DMS 273 (cell line): ENCODE measurements at regions not wholly inside any gene's neighbourhood (a gene's known extent, or its start where the extent isn't known, plus 50 kb on each side); places are given as distances from the start of the nearest gene placed in this dataset.

ENCODE experiments used
- DNase-seq: peaks from one replicate; lab custom pipeline; 2025; ENCODE audit not compliant: unreplicated experiment; lab: John Stamatoyannopoulos, UW

DNA sequence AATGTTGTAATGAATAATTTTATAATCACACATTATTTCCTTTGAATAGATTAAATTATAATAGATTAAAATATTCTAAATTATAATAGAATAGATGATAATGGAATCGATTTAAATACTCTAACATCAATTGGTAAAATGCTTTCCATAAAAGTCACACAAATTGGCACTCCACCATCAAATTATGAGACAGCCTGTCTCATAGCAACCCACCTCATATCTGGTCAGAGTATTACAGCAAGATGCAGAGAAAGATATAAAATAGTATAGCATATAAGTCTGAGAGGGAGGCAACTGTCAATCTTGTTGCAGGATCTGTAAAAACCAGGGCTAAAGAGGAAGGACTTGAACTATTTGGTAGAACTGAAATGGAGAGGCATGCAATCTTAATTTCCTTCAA is 98.4 kb upstream of the NCKAP5 start:
- DNase-seq, result no peak

DNA sequence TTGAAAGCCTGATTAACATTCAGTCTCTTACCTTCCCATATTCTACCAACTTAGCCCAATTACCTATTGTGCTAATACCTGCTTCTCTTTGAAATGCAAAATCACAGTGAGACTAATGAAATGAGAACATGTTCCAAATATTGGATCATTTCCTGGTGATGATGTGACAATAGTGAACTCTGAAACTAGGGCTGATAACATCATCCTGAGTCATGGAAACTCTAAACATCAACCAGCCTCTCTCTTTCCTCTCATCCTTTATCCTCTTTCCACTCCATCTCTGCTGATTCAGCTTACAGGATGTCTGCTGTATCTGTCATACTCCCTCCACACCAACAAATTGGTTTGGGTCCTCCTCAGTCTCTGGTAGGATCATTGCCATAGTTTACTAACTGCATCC is 98.8 kb upstream of the NCKAP5 start:
- no peak for DNase-seq

DNA sequence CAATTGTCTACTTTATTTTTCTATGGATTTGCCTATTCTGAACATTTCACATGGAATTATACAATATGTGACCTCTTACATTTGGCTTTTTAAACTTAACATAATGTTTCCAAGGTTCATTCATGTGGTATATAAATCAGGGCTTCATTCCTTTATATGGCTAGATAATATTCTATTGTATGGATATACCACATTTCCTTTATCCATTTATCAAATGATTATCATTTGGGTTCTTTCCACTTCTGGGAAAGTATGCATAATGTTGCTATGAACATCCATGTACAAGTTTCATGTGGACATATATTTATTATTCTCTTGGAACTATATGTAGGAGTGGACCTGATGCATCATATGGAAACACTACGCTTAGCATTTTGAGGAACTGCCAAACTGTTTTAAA is 99.7 kb upstream of the NCKAP5 start:
- no peak for DNase-seq

DNA sequence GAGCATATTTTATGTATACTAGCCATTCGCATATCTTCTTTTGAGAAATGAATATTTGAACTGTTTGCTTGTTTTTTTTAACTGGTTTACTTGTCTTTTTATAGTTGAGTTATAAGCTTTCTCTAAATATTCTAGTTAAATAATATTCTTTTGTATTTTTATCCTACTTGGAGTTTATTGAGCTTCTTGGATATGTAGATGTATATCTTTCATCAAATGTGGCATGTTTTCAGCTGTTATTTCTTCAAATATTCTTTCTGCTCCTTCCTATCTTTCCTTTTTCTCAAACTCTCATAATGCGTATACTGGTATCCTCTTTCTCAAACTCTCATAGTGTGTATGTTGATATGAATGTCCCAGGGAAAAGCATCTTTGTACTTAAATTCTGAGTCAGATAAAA is 100.3 kb upstream of the NCKAP5 start:
- no peak for DNase-seq

DNA sequence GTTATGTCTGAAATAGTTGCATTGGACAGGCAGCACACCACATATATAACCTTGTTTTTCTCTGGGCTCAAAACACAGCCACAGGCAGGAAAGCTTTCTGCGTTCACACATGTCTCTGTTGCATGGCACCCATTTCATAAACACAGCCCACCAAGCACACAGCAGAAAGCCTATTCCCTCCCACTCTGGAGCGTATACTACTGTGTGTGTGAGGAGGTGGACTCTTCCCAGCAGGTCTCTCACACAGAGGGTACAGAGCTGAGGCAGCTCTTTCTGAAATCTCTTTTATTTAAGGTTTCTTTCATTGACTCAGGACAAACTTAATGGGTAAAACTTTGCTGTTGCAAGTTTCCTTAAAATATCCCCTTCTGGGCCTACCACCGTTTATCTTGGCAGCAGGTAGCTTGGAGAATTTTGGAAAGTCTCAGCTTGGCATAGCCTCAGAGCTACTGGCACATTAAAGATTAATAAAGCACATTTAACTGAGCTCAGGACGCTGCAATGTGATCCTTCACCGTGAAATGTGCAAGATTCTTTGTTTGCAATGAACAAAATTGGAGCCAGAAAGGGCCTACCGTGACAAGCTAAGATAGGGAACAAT is 105.1 kb upstream of the NCKAP5 start:
- DNase-seq, result no peak

DNA sequence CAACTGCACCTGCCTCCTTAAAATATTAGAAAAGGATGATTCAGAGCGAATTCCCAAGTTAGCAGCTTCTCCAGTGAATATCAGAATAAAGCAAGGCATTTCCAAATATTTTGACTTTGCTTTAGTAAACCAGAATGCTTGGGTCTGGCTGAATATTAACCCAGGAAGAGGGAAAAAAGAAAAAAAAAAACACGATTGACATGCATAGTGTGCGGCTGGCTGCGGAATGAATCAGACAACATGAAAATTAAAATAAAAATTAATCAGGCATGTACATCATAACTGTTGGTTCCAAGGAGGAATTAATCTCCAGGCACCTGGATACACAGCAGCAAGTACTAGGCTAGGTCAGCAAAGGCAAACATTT is 105.8 kb upstream of the NCKAP5 start:
- DNase-seq, result no peak

DNA sequence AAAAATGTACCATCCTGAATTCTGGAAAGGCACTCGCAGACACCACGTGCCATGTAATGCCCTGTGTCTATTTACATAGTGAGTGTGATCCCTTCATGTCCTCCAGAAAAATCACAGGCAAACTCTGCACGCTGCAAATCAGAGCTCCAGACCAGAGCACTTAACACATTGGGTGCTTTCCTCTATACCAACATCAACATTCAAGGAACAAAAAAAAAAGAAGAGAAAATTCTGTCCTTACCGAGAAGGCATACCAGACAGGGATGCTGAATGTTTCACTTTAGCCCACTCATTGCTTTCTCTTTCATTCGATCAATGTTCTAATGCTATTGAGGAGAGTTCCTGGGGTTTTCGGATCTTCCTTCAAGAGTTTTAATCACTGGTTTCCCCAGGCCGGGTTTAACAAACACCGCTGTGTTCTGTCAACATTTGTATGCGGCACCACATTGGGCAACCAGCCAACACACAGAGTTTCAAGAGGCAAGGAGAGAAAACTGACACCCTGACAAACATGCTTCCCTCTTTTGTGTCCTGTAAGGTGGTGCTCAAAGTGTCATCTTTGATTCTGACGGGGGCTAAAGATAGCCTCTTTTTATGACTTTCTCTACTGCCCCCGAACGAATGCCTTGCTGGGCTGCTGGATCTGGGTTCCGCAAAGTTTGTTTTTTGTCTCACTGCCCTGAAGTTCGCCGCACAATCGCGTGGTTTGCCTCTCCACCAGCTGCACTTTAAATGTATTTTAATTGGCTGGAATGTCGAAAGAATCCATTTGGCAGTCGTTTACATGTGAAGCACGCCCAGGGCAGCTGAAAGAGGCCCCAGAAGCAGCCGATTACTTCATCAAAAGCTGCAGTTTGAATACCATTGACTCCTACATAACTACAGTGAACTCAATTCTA is 106.4 kb upstream of the NCKAP5 start:
- peak; percentile 75 for DNase-seq

DNA sequence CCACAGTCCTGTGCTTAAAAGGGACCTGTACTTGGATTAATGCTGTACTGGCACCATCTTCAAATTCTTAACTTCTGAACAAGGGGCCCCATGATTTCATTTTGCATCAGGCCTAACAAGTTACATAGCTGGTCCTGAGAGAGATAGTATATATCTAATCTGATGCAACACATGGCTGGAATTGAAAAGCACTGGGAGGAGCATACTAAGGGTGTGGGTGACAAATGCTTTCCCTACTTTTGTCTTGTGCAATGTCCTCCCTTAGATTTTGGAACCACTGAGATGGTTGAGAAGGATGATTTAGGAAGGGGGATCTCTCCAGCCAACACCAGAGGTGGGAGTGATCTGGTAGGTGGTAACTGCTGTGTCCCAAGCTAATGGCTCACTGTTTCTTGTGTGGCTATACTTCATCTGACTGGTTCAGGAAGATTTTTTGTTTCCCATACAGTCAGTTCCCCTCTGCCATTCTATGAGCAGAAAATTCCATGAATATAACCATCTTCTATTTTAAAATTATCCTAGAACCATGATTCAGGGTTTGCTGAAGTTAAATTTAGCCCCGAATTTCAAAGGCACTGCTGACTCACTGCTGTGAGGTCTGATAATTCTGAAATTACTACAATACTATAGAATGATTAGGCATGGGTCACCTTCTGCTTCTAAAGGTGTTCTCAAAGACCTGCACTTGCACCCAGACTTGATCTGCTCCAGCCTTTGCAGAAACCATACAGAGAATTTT is 108.3 kb upstream of the NCKAP5 start:
- DNase-seq, result no peak

DNA sequence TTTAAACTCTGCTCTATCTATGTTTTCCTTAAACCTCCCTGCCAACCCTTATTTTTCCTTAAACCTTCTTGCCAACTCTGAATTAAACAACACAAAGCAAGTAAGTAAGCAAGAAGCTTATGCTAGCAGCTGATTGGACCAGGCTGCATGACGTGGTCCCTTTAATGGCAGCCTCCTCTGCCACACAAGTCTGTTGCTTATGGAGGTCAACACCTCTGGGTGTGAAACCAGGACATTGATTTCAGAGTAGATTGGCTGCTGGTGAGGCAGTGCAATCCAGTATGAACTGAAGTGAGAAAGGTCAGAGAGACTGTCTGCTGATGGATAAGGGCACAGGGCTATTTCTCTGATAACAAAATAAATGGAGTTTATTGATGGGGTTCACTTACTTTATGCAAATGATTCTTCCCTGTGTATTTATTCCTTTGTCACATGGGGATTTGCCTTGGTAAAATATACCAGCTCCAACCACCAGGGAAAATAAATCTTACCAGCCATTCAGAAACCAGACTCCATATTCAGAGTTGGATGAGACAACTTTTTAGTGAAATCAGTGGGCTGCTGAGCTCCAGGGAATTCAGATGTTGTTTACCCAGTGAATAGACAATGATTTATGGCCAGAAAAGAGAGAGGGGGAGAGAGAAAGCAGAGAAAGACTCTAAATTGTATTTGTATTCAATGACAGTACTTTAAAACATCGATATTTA is 112.2 kb upstream of the NCKAP5 start:
- DNase-seq, result no peak

DNA sequence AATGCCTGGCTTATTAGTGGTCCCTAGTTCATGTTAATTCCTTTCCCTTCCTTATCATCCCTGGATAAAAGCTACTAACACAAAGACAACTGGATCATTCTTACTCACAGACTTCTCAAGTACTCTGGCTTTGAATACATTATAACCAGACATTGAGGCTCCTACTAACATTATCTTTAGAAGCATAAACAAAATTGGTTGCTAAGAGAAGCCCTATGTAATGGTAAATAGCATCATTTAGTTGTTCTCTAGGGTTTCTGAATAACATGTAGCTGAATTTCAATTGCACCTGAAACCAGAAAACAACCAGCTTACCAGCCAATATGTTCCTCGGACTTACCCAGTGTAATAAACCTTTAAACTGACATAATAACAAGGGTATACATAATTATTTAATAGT is 114.1 kb upstream of the NCKAP5 start:
- no peak for DNase-seq

DNA sequence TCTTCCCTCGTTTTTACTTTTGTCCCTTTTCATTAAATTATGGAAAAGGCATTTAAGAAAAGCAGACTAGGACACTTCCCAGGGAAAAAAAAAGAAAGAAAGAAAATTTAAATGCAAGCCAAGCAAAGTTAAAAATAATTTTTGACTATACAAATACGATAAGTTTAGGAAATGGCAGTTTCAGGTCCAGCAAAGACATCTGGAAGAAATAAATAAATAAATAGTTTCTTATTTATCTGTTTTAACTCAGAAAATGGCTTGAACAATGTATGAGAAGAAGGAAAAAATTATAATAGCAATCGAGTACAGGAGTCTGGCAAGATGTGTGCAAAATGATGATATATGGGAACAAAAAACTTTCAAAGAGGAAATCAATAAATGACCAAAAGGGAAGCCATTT is 114.6 kb upstream of the NCKAP5 start:
- DNase-seq, result no peak

DNA sequence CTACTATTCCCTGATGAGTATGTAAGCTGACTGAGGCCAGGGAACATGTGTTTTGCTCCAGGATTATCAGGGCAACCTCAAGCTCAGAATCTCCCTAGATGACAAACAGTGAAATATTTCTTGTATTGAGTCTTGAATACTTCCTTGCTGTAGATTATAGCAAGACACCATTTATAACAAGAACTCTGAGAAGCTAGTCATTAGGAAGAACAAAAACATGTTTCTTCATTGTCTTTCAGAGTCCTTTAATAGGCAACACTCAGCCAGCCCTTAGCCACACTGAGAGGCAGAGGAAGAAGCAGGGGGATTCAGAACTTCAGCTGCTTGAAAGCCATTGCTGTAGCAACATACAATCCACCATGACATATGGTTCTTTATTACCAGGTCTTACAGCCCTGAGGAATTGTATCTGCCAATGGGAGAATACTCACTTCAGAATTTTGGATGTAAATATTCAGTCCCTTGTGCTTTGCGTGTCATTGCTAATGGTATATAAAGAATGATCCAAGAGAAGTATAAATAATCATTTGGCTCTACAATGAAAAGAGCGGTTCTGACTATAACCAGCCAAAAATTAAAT is 117.5 kb upstream of the NCKAP5 start:
- no peak for DNase-seq

DNA sequence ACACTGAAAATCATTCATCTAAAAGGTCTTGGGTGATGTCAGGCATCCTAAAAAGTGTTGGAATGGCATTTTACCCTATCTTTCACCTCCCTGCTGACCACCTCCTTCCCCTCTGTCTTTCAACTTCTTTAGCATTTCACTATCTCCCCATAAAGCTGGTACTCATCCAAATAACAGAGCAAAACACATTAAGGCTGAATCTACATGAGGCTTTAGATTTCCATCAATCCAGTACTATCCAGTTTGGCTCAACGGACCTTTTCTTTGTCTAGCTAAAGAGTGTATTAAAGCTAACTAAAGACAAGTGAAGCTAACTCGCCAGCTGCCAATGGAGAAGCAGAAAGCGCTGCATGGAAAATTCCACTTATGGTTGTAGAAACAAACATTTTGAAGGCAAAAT is 122.5 kb upstream of the NCKAP5 start:
- DNase-seq, result no peak

DNA sequence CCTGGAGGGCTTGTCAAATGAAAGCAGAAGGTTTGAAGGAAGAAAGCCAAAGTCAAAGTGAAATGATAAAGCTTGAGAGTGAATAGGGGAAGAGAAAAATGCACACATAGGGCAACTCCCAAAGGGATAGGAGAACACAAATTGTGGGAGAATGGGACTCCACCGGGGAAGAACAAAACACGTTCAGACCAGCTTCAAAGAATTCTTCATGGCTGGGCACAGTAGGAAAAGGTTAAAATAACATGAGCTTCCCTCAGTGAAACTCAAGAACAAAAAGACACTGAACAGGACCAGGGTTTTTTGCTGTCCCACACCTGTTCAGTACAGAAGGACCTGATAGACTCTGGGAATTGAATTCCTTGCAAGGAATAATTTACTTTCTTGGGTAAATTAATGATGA is 123.1 kb upstream of the NCKAP5 start:
- no peak for DNase-seq

DNA sequence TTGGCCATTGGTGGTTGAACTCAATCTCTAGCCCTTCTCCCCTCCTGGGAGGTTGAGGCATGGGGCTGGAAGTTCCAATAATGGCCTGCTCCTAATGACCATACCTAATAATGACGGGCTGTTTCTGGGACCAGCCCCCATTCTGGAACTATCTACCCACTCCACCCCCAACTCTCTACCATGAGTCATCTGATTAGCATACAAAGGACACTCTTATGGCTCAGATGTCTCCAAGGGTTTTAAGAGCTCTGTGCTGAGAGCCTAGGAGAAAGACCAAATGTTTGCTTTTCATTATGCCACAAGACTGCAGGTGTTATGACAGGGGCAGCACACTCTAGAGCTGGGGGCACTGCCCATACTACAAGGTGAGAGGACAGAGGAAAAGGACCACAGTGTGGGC is 137.0 kb upstream of the NCKAP5 start:
- DNase-seq, result no peak

DNA sequence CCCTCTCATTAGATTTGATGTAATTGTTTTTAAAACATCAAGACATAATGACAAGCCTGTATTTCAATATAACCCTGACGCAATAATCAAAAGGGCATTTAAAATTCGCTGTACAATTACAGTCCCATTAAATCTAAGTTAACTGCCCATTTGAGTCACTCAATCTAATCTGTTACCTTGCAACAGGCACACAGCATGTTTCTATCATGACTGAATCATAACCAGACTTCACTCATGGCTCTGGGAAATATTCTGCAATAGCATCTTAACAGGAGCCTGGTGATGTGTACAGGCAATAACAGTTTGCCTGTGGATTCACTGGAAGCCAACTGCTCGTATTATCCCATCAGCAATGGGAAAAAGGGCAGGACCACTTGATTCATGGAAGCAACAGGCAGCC is 142.3 kb upstream of the NCKAP5 start:
- no peak for DNase-seq

DNA sequence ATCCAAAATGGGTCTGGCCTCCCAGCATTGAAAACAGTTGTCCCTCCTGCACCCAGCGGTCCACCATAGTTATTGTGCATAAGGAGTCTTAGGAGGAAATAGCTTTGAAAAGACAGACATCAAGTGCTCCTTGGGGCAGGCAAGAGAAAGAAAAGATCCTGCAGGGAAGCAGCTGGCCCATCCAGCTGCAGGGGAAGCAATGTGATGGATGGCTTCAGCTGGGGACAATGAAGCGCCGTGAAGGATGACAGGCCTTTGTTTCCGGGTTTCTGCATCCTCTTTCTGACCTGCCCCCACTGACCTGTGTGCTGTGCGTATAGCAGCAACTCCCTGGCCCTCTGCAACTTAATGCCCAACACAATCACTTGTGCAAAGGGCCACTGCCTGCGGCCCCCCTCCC is 142.9 kb upstream of the NCKAP5 start:
- no peak for DNase-seq

DNA sequence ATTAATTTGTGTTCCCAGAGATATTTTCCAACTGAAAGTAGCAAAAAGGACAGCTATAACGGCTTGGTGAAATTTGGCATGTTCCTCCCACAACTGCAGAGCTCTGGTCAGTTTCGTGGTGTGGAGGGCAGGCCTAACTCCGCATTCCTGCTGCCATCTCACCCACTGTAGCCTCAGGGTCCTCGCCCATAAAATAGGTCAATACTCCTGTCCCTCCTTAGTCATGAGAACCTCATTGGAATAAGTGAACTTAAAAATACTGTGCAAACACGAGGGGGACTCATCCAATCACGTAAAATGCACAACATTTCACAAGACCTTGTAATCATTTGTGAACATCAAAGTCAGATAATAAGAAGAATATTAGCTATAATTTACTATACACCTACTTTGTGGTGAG is 143.5 kb upstream of the NCKAP5 start:
- DNase-seq, result no peak

DNA sequence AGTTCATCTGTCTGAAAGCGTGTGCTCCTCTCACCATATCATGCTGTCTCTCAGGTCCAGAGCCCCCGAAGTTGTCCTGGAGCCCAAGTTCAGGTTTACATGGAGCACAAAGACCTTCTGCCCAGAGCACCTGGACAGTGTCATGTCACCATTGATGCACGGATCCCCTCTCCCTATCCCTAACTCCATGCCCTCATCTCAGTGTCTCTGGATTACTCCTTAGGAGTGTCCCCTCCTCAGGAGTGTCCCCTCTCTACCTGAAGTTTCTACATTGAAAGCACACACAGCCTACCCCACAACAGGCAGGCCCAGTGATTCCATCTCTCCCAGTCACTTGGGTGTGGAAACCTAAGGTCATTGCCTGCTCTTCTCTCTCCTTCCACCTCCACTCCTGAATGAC is 144.1 kb upstream of the NCKAP5 start:
- no peak for DNase-seq

DNA sequence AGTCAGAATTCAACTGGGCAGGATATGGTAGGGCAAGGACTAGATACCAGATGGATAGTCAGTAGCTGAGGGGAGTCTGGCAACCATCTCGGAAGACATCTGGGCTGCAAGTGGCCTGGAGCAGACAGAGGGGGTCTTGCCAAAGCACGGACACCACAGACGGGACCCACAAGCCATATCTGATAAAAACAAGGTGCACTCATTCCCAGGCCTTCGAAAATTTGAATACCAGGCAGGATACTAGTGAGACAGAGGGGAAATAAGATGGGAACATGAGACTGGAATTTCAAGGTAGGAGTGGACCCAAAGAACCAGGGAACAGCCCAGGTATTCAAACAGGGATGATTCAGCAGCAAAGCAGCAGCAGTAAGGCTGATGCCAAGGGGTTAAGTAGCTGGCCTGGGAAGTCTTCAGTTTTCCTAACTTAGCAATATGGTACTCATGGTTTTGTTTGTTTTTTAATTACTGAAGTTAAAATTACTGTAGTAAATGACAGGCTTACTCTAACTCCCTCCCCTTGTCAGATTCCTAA is 144.9 kb upstream of the NCKAP5 start:
- no peak for DNase-seq

DNA sequence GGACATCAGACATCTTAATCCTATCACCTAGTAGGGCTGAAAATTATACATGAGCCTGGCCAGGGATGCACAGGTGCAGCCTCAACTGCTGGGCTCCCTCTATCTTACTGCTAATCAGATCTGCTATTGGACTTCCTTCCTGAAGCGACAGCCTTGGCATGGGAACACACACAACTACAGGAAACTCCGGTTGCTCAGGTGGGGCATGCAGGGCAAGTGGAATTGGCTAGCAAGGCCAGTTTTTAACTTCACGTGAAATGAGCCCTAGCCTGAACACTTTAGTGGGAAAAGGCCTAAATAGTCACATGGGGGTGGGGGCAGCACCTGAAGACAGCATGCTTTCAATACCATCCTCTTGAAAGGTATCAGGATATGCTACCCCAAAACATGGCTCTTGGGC is 147.9 kb upstream of the NCKAP5 start:
- no peak for DNase-seq
